ENCODE measurements at regions not wholly inside any gene's neighbourhood (a gene's known extent, or its start where the extent isn't known, plus 50 kb on each side); places are given as distances from the start of the nearest gene placed in this dataset.

DNA sequence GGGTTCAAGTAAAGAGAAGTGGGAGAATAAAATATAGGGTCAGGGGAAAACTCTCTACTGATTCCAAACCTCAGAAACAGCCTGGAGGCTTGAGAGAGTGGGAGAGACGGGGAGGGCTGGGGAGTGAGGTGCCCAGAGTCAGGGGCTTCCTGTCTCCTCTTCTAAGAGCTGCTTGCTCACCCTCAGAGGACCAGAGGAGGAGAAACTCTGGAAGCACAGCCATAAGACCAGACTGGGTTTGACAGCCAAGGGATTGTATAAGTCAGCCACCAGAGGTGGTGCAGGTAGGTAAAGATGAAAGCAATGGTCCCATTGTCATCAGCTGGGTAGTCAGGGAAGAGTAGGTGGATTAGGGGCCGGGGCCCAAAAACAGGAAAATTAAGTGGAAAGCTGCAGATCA is 259.4 kb downstream of the TNS1 start:
- no peak for DNase-seq (ENCODE audit: low spot score)
- Histone ChIP-seq H3K36me3 (replicated peaks; ENCODE audit: insufficient read depth, low read depth) (no peaks in the 10 kb centered on the region), H3K4me1 (ENCODE audit: insufficient read depth) (no peaks in the 10 kb centered on the region), H3K9me3 (ENCODE audit: low read depth) (no peaks in the 10 kb centered on the region), H3K27me3 (no peaks in the 10 kb centered on the region), H3K27ac (no peak overlapping the region), H3K79me2 (no peaks in the 10 kb centered on the region), H3K4me3 (no peak overlapping the region), H2AFZ (no peak overlapping the region), H4K20me1 (ENCODE audit: insufficient read depth, poor library complexity, severe bottlenecking) (no peaks in the 10 kb centered on the region), H3K4me2 (no peak overlapping the region), H3K9me2 (replicated peaks; ENCODE audit: insufficient read depth) (no peaks in the 10 kb centered on the region)
- TF ChIP-seq, protein P1, sequence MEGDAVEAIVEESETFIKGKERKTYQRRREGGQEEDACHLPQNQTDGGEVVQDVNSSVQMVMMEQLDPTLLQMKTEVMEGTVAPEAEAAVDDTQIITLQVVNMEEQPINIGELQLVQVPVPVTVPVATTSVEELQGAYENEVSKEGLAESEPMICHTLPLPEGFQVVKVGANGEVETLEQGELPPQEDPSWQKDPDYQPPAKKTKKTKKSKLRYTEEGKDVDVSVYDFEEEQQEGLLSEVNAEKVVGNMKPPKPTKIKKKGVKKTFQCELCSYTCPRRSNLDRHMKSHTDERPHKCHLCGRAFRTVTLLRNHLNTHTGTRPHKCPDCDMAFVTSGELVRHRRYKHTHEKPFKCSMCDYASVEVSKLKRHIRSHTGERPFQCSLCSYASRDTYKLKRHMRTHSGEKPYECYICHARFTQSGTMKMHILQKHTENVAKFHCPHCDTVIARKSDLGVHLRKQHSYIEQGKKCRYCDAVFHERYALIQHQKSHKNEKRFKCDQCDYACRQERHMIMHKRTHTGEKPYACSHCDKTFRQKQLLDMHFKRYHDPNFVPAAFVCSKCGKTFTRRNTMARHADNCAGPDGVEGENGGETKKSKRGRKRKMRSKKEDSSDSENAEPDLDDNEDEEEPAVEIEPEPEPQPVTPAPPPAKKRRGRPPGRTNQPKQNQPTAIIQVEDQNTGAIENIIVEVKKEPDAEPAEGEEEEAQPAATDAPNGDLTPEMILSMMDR (IDR thresholded peaks at IDR 0.05; ENCODE audit: poor library complexity): no peak
- TF ChIP-seq EZH2 (IDR thresholded peaks at IDR 0.05; ENCODE audit: borderline replicate concordance) (no peak), EZH2phosphoT487 (IDR thresholded peaks at IDR 0.05; ENCODE audit: low read depth, severe bottlenecking, unreplicated experiment) (no peak)
- WGBS (ENCODE audit: low lambda C conversion rate, missing lambda C conversion rate): 98% methylated on average over 2 of the region's 2 CpGs

DNA sequence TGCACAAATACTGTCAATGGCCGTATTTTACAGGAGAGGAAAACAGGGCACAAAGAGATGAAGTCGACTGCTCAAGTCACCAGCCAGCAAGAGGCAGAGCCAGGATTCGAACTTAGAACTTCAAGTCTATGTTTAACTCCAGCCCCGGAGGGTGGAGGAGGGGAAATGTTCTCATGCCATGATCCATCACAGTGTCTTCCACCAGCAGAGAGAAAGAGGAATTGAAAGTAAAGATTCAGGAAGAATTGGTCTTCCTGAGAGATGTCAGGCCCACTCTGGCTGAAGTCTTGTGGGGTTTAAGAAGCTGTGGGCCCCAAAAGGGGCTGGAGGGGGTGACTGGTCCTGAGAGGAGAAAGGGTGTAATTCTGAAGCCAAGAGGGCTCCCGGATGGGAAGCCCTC is 260.0 kb downstream of the TNS1 start:
- H3K9me3 ChIP-seq (ENCODE audit: low read depth): no peaks in the 10 kb centered on the region
- no peaks in the 10 kb centered on the region for H3K27me3 ChIP-seq
- 85% methylated on average over 5 of the region's 5 CpGs for WGBS (ENCODE audit: low lambda C conversion rate, missing lambda C conversion rate)
- no peaks in the 10 kb centered on the region for H3K9me2 ChIP-seq (replicated peaks; ENCODE audit: insufficient read depth)
- TF ChIP-seq, protein P1 (IDR thresholded peaks at IDR 0.05; ENCODE audit: poor library complexity): no peak
- TF ChIP-seq EZH2phosphoT487 (IDR thresholded peaks at IDR 0.05; ENCODE audit: low read depth, severe bottlenecking, unreplicated experiment) (no peak), EZH2 (IDR thresholded peaks at IDR 0.05; ENCODE audit: borderline replicate concordance) (no peak)
- H4K20me1 ChIP-seq (ENCODE audit: insufficient read depth, poor library complexity, severe bottlenecking): no peaks in the 10 kb centered on the region
- no peak overlapping the region for H3K4me3 ChIP-seq
- H3K4me1 ChIP-seq (ENCODE audit: insufficient read depth): no peaks in the 10 kb centered on the region
- H3K4me2 ChIP-seq: no peak overlapping the region
- no peak overlapping the region for H2AFZ ChIP-seq
- no peak overlapping the region for H3K27ac ChIP-seq
- no peaks in the 10 kb centered on the region for H3K36me3 ChIP-seq (replicated peaks; ENCODE audit: insufficient read depth, low read depth)
- H3K79me2 ChIP-seq: no peaks in the 10 kb centered on the region
- no peak for DNase-seq (ENCODE audit: low spot score)

DNA sequence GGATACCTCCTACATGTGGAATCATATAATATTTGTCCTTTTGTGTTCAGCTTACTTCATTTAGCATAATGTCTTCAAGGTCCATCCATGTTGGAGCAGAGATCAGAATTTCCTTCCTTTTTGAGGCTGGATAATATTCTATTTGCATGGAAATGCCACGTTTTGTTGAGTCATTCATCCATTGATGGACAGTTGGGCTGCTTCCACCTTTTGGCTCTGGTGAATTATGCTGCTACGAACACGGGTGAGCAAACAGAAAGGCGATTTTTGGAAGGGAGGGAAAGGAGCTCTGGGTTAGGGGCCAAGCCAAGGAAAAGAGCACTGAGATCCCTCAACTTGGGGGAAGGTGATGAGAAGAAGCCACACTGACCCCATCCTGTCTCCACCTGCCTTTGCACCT is 260.5 kb downstream of the TNS1 start:
- DNase-seq (ENCODE audit: low spot score): no peak
- TF ChIP-seq EZH2phosphoT487 (IDR thresholded peaks at IDR 0.05; ENCODE audit: low read depth, severe bottlenecking, unreplicated experiment) (no peak), EZH2 (IDR thresholded peaks at IDR 0.05; ENCODE audit: borderline replicate concordance) (no peak)
- Histone ChIP-seq H3K27ac (no peak overlapping the region), H3K9me3 (ENCODE audit: low read depth) (no peaks in the 10 kb centered on the region), H3K27me3 (no peaks in the 10 kb centered on the region), H3K9me2 (replicated peaks; ENCODE audit: insufficient read depth) (no peaks in the 10 kb centered on the region), H3K4me1 (ENCODE audit: insufficient read depth) (no peaks in the 10 kb centered on the region), H3K79me2 (no peaks in the 10 kb centered on the region), H2AFZ (no peak overlapping the region), H4K20me1 (ENCODE audit: insufficient read depth, poor library complexity, severe bottlenecking) (no peaks in the 10 kb centered on the region), H3K4me2 (no peak overlapping the region), H3K4me3 (no peak overlapping the region), H3K36me3 (replicated peaks; ENCODE audit: insufficient read depth, low read depth) (no peaks in the 10 kb centered on the region)
- 89% methylated on average over 4 of the region's 4 CpGs for WGBS (ENCODE audit: low lambda C conversion rate, missing lambda C conversion rate)

DNA sequence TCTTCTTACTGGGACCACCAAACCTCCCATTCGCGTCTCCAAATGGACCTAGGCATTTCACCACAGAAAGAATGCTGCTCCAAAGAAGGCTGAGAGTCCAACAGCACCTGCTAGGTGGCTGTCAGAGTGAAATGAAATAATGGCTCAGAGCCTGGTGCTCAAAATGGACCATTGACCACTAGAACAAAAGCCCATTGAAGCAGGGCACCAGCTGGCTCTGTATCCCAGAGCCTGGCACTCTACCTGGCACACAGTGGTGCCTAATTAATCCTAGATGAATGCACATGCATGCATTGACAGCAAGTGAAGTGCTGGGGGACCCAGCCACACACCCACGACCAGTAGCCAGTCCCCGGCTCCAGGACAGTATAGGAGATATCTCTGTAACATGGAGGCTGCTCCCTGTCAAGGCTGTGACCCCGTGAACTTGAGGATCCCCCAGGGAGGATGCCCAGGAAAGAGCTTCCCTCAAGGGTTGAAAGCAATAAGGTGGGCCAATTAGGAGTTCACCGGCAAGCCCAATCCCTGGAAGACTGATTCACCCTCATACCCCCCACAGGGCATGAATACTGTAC is 261.3 kb downstream of the TNS1 start:
- no peaks in the 10 kb centered on the region for H3K9me2 ChIP-seq (replicated peaks; ENCODE audit: insufficient read depth)
- no peak overlapping the region for H3K4me2 ChIP-seq
- H3K9me3 ChIP-seq (ENCODE audit: low read depth): no peaks in the 10 kb centered on the region
- no peaks in the 10 kb centered on the region for H3K79me2 ChIP-seq
- no peak overlapping the region for H3K27ac ChIP-seq
- DNase-seq (ENCODE audit: low spot score): no peak
- WGBS (ENCODE audit: low lambda C conversion rate, missing lambda C conversion rate): 97% methylated on average over 6 of the region's 6 CpGs
- H3K36me3 ChIP-seq (replicated peaks; ENCODE audit: insufficient read depth, low read depth): no peaks in the 10 kb centered on the region
- no peaks in the 10 kb centered on the region for H3K4me1 ChIP-seq (ENCODE audit: insufficient read depth)
- no peaks in the 10 kb centered on the region for H4K20me1 ChIP-seq (ENCODE audit: insufficient read depth, poor library complexity, severe bottlenecking)
- no peaks in the 10 kb centered on the region for H3K27me3 ChIP-seq
- H2AFZ ChIP-seq: no peak overlapping the region
- TF ChIP-seq, protein P1 (IDR thresholded peaks at IDR 0.05; ENCODE audit: poor library complexity): no peak
- TF ChIP-seq EZH2 (IDR thresholded peaks at IDR 0.05; ENCODE audit: borderline replicate concordance): no peak
- no peak for TF ChIP-seq EZH2phosphoT487 (IDR thresholded peaks at IDR 0.05; ENCODE audit: low read depth, severe bottlenecking, unreplicated experiment)
- H3K4me3 ChIP-seq: no peak overlapping the region
